Caco-2 (cell line): ENCODE measurements at regions not wholly inside any gene's neighbourhood (a gene's known extent, or its start where the extent isn't known, plus 50 kb on each side); places are given as distances from the start of the nearest gene placed in this dataset.

Experiments used
- BruUV-seq: library from RNA; stranded (reverse); fragments of 400-500 nt; replicated peaks from 2 replicates; lab custom pipeline; 2021; lab: Mats Ljungman, UMichigan
- CTCF ChIA-PET: fragments of 300-600 bp; sonication (Branson Sonifier 250); formaldehyde crosslinking; loops from one replicate; lab custom pipeline; 2022; ENCODE audit warnings: antibody characterized with exemption; lab: Charles Lee
- POLR2A ChIA-PET: fragments of 300-600 bp; sonication (Branson Sonifier 250); formaldehyde crosslinking; loops from one replicate; lab custom pipeline; 2022; ENCODE audit warnings: antibody characterized with exemption; lab: Charles Lee
- DNase-seq, 2 experiments: peaks; one replicate each; pipeline versions ENCODE4 v3.0.0 to v3.0.0-alpha.2; 2020 to 2022
- H3K27me3 ChIP-seq: replicated peaks from 2 replicates; pipeline ENCODE4 v1.6.0; 2011; ENCODE audit warnings: low read length; ENCODE audit not compliant: control insufficient read depth, insufficient read depth
- H3K36me3 ChIP-seq: 2 replicates; pipeline ENCODE4 v1.5.1; 2011; ENCODE audit warnings: low read length; ENCODE audit not compliant: control insufficient read depth, insufficient read depth
- H3K4me1 ChIP-seq: fragments of 250-450 bp; sonication (Bioruptor Pico); 2 replicates; pipeline ENCODE4 v1.5.1; 2020; ENCODE audit warnings: mild to moderate bottlenecking
- H3K4me3 ChIP-seq: 2 replicates; pipeline ENCODE4 v1.5.1; 2011; ENCODE audit warnings: low read depth, mild to moderate bottlenecking, control low read depth, low read length
- H3K9me3 ChIP-seq: fragments of 250-450 bp; sonication (Bioruptor Pico); 2 replicates; pipeline ENCODE4 v1.5.1; 2020; ENCODE audit warnings: mild to moderate bottlenecking, moderate library complexity
- H3K27ac Mint-ChIP-seq: one replicate; pipeline ENCODE4 v1.8.0; 2022; ENCODE audit warnings: mixed read lengths; ENCODE audit not compliant: unreplicated experiment
- H3K27me3 Mint-ChIP-seq: one replicate; pipeline ENCODE4 v1.8.0; 2022; ENCODE audit warnings: mixed read lengths; ENCODE audit not compliant: insufficient read depth, unreplicated experiment
- H3K36me3 Mint-ChIP-seq: one replicate; pipeline ENCODE4 v1.8.0; 2022; ENCODE audit warnings: mild to moderate bottlenecking, mixed read lengths; ENCODE audit not compliant: insufficient read depth, unreplicated experiment
- H3K4me1 Mint-ChIP-seq: one replicate; pipeline ENCODE4 v1.8.0; 2022; ENCODE audit warnings: low read depth, mixed read lengths; ENCODE audit not compliant: unreplicated experiment
- H3K4me3 Mint-ChIP-seq: one replicate; pipeline ENCODE4 v1.8.0; 2022; ENCODE audit warnings: mild to moderate bottlenecking, moderate library complexity, mixed read lengths; ENCODE audit not compliant: unreplicated experiment
- H3K9me3 Mint-ChIP-seq: one replicate; pipeline ENCODE4 v1.8.0; 2022; ENCODE audit warnings: mixed read lengths; ENCODE audit not compliant: unreplicated experiment
- CTCF ChIP-seq, 2 experiments: fragments of 200-600 bp in 1 of 2; IDR thresholded peaks; 1 replicate in 1 of 2; 2 replicates in 1 of 2; pipeline versions ENCODE4 v1.5.1 to v1.8.0; 2011 to 2022; ENCODE audit warnings: antibody characterized with exemption in 1 of 2, control low read depth in 1 of 2, inconsistent platforms in 1 of 2, low read depth in 1 of 2, low read length in 1 of 2, mild to moderate bottlenecking in 1 of 2, moderate library complexity in 1 of 2; ENCODE audit not compliant: insufficient read depth in 1 of 2, severe bottlenecking in 1 of 2, unreplicated experiment in 1 of 2
- intact Hi-C: fragments of 100-400 bp; cut with micrococcal nuclease; formaldehyde crosslinking; loops from one replicate; pipeline ENCODE4 v1.10.0; 2022; ENCODE audit not compliant: unreplicated experiment

- Mint-ChIP-seq H3K36me3 (no peaks in the 10 kb centered on the region), H3K9me3 (no peaks in the 10 kb centered on the region), H3K27me3 (peaks cover 5% of the 10 kb centered on the region), H3K27ac (no peak overlapping the region), H3K4me3 (no peak overlapping the region), H3K4me1 (no peaks in the 10 kb centered on the region)
- BruUV-seq, result no TSS peak
- Histone ChIP-seq H3K4me3 (no peak overlapping the region), H3K4me1 (no peaks in the 10 kb centered on the region), H3K36me3 (no peaks in the 10 kb centered on the region), H3K27me3 (no peaks in the 10 kb centered on the region), H3K9me3 (no peaks in the 10 kb centered on the region)
- ChIA-PET POLR2A (no interaction called here), CTCF (no interaction called here)
- no peak for TF ChIP-seq CTCF (IDR thresholded peaks at IDR 0.05; ENCODE audit: insufficient read depth in 1 of 2, low read depth in 1 of 2, low read length in 1 of 2, severe bottlenecking in 1 of 2, unreplicated experiment in 1 of 2)
- intact Hi-C loops, result no loop called here
- no peak for DNase-seq
These were observed 559.3 kb upstream of the ZFP42 start for GRCh38 chr4:187436251-187436650.

GRCh38 chr4:187444061-187444460 is 551.5 kb upstream of the ZFP42 start:
- Histone ChIP-seq H3K9me3 (no peaks in the 10 kb centered on the region), H3K36me3 (no peaks in the 10 kb centered on the region), H3K4me3 (no peak overlapping the region), H3K27me3 (no peaks in the 10 kb centered on the region), H3K4me1 (no peaks in the 10 kb centered on the region)
- no peak overlapping the region for H3K4me3 Mint-ChIP-seq
- no peak overlapping the region for H3K27ac Mint-ChIP-seq
- POLR2A ChIA-PET, result no interaction called here
- peaks cover 3% of the 10 kb centered on the region for H3K27me3 Mint-ChIP-seq
- DNase-seq, result no peak
- BruUV-seq, result no TSS peak
- no peaks in the 10 kb centered on the region for H3K36me3 Mint-ChIP-seq
- intact Hi-C loops, result no loop called here
- H3K9me3 Mint-ChIP-seq, result no peaks in the 10 kb centered on the region
- H3K4me1 Mint-ChIP-seq, result no peaks in the 10 kb centered on the region
- no peak for TF ChIP-seq CTCF (IDR thresholded peaks at IDR 0.05; ENCODE audit: insufficient read depth in 1 of 2, low read depth in 1 of 2, low read length in 1 of 2, severe bottlenecking in 1 of 2, unreplicated experiment in 1 of 2)
- CTCF ChIA-PET, result no interaction called here

DNA sequence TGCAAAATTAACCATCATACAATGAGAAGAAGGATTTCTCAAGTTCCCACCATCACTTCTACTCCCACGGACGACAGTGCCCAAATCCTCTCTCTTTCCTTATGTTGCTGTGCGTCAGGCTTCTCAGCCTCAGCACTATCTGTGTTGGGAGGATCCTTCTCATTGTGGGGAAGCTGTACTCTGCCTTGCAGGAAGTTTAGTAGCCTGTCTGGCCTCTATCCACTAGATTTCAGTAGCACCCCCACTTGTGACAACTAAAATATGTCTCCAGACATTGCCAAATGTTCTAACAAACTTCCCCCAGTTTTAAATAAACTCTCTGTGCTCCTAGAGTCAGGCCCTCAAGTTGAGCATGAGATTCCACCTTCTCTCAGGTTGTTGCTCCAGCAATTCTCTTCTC is 545.9 kb upstream of the ZFP42 start:
- ChIA-PET CTCF (no interaction called here), POLR2A (no interaction called here)

More for the DNA sequence above, 545.9 kb upstream of the ZFP42 start:
- Histone ChIP-seq H3K36me3 (no peaks in the 10 kb centered on the region), H3K4me1 (no peaks in the 10 kb centered on the region), H3K9me3 (no peaks in the 10 kb centered on the region), H3K4me3 (no peak overlapping the region), H3K27me3 (no peaks in the 10 kb centered on the region)
- Mint-ChIP-seq H3K4me3 (no peak overlapping the region), H3K27me3 (peaks cover 3% of the 10 kb centered on the region), H3K4me1 (no peaks in the 10 kb centered on the region), H3K36me3 (no peaks in the 10 kb centered on the region), H3K9me3 (no peaks in the 10 kb centered on the region), H3K27ac (no peak overlapping the region)
- DNase-seq, result no peak
- intact Hi-C loops, result no loop called here
- no TSS peak for BruUV-seq
- TF ChIP-seq CTCF (IDR thresholded peaks at IDR 0.05; ENCODE audit: insufficient read depth in 1 of 2, low read depth in 1 of 2, low read length in 1 of 2, severe bottlenecking in 1 of 2, unreplicated experiment in 1 of 2), result no peak
